Embryonic facial prominence (tissue), 1 donor: ENCODE measurements at regions not wholly inside any gene's neighbourhood (a gene's known extent, or its start where the extent isn't known, plus 50 kb on each side); places are given as distances from the start of the nearest gene placed in this dataset.
"Not testable (repeated sequence)": the region's sequence is repeated elsewhere in the genome, so short reads cannot be mapped to it uniquely, and the experiment has no call there.

Experiments
- DNase-seq: peaks from one replicate; pipeline ENCODE4 v3.0.0-alpha.2; 2016; ENCODE audit errors: extremely low spot score

- not testable (repeated sequence) for DNase-seq
Observed at GRCh38 chr15:84152381-84152979, 83.1 kb upstream of the GOLGA6L4 start.

DNA sequence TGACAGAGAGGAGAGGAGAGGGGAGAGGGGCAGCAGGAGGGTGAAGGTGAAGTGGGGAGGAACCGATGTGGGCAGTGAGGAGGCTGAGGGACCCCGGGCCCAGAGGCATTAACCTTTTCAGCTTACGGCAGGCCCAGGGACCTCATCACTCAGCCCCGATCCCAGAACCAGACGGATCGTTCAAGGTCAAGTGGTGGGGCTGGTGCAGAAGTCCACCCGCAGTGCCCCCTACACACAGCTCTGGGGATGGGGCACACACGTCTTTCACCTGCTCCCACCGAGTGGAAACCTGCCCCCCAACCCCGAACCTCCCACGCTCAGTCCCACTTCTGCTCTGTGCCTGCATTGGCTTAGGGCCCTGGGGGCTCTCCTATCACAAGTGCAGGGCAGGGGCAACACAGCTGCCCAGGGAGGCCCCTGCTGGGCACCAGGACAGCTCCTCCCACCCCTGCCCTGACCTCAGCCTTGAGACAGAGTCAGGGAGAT lies 81.9 kb upstream of the GOLGA6L4 start:
- not testable (repeated sequence) for DNase-seq

DNA sequence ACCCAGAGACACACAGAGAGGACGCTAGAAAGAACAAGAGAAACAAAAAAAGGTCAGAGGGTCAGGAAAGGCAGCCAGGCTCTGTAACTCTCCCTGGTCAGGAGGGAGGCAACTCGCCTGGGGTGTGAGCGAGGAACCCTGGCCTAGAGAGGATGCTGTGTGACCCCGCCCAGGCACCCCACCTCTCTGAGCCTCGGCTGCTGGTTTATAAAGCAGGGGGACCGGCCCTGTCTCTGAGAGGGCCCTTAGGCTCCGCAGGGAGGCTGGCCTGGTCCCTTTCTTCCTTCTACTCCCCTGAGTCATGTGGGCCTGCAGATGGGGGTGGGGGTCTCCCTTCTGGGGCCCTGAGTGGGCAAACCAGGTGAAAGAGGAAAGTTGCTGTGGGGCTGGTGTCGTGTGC lies 81.3 kb upstream of the GOLGA6L4 start:
- not testable (repeated sequence) for DNase-seq

- DNase-seq = not testable (repeated sequence)
Observed at GRCh38 chr15:84154787-84155186, 80.8 kb upstream of the GOLGA6L4 start.

GRCh38 chr15:84155792-84156587 lies 79.6 kb upstream of the GOLGA6L4 start:
- DNase-seq = not testable (repeated sequence)

DNA sequence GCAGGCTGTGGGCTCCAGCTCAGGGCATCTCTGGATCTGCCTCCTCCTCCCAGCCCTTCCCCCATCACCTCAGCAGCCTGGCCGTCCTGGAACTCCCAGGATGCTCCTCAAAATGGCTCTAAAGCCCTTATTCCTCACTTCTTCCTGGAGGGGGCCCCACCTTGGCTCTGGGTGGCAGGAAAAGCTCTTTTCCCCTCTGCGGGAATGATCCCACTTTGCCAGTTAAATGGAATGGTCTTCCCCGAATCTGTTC lies 79.1 kb upstream of the GOLGA6L4 start:
- DNase-seq = not testable (repeated sequence)

- DNase-seq = not testable (repeated sequence)
Observed at GRCh38 chr15:84157056-84157632, 78.4 kb upstream of the GOLGA6L4 start.

- DNase-seq = not testable (repeated sequence)
Observed at GRCh38 chr15:84157857-84158256, 77.7 kb upstream of the GOLGA6L4 start.

GRCh38 chr15:84159346-84160269 lies 76.0 kb upstream of the GOLGA6L4 start:
- DNase-seq = not testable (repeated sequence)

DNA sequence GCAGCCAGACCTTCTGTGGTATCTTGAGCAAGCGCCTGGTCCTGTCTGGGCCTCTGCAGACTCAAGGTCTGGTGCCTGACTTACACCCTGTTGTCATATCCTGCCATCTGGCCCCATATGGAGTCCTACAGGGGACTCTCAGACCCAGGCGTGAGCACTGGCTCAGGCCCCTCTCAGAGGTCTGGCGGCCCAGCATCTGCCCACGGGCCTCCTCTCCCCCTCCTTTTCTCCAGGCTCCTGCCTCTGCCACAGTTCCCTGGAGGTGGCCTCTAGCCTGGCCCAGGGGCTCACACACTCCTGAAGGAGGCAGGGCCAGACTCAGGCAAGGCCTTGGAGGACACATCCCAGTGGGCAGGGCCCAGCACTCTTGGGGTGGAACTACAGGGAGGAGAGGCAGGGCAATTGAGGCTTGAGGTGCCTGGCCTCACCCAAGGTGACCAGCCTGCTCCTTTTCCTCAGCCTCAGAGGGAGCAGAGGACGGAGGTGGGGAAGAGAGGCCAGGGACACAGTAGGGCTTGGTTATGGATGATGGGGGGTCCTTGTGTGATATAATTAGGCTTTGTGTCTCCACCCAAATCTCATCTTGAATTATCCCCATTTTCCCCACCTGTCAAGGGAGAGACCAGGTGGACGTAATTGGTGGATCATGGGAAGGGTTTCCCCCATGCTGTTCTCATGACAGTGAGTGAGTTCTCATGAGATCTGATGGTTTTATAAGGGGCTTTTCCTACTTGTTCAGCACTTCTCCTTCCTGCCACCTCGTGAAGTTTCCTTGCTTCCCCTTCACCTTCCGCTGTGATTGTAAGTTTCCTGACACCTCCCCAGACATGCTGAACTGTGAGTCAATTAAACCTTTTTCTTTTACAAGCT lies 70.9 kb upstream of the GOLGA6L4 start:
- DNase-seq = not testable (repeated sequence)

DNA sequence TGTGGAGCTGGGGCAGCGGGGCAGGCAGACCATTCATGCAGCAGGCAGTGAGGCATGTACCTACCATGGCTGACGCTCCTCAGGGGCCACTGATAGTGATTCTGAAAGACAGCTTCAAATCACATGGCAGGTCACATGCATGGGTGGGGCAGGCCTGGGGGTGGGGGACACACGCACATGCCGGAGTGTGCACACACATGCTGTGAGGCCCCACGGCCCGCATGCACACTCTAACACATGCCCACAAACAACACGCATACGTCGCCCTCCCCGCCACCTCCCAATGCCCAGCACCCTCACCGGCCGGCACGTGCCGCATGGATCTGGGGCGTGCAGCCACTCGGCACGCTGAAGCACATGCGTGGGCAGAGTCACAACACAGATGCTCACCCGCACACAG lies 65.5 kb upstream of the GOLGA6L4 start:
- DNase-seq = not testable (repeated sequence)

GRCh38 chr15:84173231-84173610 lies 62.4 kb upstream of the GOLGA6L4 start:
- not testable (repeated sequence) for DNase-seq
